DOHH2 (cell line): ENCODE measurements at regions not wholly inside any gene's neighbourhood (a gene's known extent, or its start where the extent isn't known, plus 50 kb on each side); places are given as distances from the start of the nearest gene placed in this dataset.

ENCODE experiments used
- EZH2phosphoT487 ChIP-seq: fragments of 200-600 bp; sonication (generic); IDR thresholded peaks from 2 replicates; pipeline ENCODE4 v1.6.1; 2017; ENCODE audit warnings: borderline replicate concordance, mild to moderate bottlenecking, antibody characterized with exemption, low read length, moderate library complexity, mixed read lengths
- TF ChIP-seq, protein P1 (sequence below): fragments of 200-600 bp; sonication (generic); IDR thresholded peaks from one replicate; pipeline ENCODE4 v1.5.1; 2014; ENCODE audit warnings: antibody characterized with exemption, mild to moderate bottlenecking, low read depth, low read length; ENCODE audit not compliant: poor library complexity, severe bottlenecking

DNA sequence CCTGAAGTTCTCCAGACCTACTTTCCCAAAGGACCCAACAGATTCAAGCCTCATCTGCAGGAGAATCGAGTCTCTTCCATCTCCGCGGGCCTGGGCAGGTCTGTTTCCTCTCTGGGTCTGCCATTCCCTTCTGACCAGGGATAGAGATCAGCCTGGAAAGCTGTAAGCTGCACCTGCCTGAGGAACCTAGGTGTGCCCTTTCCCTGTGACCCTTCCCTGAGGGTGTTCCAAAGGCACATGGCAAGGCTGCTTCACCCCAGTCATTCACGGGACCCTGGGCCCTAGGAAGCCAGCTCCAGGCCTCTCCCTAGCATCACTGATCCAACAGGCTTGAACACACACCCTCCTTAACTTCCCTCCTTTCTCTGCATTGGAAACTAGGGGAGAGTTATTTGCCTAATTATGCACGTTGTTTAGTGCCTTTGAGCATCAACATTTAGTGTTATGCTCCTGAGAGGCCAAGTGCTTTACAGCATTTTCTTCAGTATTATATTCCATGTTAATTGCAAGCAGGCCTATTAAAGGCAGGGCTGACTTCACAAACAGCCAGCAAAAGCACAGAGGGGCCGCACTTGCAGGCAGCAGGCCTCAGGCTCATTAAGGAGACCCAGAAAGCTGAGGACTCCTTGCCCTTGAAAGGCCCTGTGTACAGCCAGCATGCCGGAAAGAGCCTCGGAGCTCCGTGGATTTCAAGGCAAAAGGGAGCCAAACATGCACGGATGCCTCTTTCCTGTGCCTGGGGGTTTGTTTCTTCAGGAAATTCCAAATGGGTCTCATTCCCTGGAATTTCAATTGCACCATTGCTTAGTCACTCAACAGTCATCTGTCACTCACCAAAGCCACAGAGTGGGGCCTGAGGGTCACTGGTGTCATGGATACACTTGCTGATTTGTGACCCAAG is 91.0 kb upstream of the FAM20C start:
- TF ChIP-seq, protein P1, sequence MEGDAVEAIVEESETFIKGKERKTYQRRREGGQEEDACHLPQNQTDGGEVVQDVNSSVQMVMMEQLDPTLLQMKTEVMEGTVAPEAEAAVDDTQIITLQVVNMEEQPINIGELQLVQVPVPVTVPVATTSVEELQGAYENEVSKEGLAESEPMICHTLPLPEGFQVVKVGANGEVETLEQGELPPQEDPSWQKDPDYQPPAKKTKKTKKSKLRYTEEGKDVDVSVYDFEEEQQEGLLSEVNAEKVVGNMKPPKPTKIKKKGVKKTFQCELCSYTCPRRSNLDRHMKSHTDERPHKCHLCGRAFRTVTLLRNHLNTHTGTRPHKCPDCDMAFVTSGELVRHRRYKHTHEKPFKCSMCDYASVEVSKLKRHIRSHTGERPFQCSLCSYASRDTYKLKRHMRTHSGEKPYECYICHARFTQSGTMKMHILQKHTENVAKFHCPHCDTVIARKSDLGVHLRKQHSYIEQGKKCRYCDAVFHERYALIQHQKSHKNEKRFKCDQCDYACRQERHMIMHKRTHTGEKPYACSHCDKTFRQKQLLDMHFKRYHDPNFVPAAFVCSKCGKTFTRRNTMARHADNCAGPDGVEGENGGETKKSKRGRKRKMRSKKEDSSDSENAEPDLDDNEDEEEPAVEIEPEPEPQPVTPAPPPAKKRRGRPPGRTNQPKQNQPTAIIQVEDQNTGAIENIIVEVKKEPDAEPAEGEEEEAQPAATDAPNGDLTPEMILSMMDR = no peak
- no peak for TF ChIP-seq EZH2phosphoT487
